ENCODE measurements at regions not wholly inside any gene's neighbourhood (a gene's known extent, or its start where the extent isn't known, plus 50 kb on each side); places are given as distances from the start of the nearest gene placed in this dataset.

DNA sequence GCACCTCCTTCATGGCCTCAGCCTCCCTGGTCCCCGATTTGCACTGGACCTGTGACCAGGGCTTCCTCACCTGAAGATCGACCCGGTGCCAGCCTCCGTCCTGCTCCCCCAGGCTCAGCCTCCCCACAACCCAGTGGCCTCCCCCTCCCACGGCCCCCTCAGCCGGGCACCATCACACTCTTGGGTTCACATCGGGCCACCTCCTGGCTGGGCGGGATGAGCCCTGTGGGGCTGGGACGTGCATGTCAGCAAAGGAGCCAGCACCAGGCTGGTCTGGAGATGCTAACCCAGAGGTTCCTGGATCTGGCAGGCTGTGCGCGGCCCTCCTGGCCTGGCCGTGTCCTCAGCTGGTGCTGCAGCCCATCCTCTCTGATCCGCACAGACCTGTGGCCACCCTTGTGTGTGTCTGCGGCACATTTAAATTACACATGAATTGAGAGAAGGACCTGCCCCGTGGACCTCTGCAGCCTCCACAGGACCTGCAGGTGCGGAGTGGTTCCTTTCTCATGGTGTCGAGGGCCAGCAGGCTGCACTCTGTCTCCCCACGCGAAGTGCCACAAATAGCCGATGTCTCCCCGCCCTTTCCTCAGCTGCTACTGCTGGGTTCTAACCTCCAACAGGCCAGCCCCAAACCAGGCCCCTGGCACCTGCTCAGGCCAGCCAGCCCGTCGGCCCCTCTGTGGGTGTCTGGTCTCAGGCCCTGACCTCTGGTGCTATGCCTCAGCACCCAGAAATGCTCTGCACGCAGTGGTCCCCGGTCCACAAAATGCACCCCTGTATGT, 237.5 kb downstream of the ERMARD start:
- no peak for DNase-seq (ENCODE audit: extremely low read depth, low read depth, low spot score)

DNA sequence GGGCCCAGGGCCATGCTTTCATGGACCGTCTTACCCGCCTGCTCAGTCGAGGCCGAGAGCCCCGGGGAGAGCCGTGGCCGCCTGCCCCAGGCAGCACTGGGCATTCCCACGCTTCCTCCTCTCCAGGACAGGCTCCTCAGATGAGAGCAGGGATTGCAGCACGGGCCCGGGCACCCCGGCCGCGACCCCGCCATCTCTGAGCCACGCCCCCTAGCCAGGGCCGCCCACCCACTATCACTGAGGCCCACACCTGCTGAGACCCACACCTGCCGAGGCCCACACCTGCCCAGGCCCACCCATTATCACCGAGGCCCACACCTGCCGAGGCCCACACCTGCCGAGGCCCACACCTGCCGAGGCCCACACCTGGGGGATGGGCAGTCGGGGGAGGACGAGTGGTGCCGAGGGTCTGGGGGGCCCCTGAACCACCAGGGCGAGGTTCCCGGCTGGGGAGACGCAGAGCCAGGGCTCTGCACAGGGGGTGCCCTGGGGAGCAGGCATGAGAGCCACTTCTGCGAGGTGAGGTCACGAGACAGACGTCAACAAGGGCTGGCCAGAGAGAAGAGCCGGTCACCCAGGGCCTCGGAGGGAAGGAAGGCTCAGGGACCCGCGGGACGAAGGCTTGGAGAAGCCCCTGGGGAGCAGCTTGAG, 235.6 kb downstream of the ERMARD start:
- DNase-seq (ENCODE audit: extremely low read depth, low read depth, low spot score): no peak

- DNase-seq (ENCODE audit: extremely low read depth, low read depth, low spot score): no peak
Observed at GRCh38 chr6:169986171-169986847, 234.9 kb downstream of the ERMARD start.

DNA sequence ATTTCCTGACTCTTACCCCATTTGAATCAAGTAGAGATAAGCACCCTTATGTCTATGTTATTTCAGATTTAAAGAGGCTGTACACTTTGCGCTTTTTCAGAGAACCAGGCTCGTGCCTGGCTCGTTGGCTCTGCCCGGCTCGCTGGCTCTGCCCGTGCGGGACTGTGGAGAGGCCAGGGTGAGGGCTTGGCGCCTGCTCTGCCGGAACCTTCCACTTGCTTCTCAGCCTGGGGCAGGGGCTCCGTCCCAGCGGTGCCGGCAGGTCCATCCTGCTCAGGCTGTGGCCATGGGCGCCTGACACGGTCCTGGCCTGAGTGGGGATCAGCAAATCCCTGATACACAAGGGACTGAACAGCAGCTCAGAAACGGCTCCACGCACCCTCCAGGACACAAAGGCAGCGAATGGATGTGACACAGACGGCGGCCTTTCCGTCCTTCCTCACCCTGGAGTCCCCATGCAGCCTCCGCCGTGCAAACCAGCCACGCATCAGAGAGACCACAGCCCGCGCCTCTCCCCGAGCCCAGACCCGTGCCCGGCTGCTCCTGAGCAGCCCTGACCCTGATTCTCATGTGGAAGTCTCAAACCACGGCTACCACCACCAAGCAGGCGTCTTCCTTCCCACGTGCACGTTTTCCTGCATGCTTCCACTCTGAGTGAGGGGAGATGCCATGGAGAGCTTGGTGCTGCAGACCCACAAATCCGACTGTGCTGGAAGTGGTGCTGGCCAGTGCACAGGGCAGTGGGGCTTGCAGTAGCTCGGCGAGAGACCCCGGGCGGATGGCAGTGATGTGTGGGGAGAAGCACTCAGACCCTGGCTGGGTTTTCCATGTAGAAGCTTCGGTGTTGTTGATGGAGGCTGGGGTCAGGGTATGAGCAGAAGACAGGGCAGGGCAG, 233.9 kb downstream of the ERMARD start:
- DNase-seq (ENCODE audit: extremely low read depth, low read depth, low spot score): no peak

DNA sequence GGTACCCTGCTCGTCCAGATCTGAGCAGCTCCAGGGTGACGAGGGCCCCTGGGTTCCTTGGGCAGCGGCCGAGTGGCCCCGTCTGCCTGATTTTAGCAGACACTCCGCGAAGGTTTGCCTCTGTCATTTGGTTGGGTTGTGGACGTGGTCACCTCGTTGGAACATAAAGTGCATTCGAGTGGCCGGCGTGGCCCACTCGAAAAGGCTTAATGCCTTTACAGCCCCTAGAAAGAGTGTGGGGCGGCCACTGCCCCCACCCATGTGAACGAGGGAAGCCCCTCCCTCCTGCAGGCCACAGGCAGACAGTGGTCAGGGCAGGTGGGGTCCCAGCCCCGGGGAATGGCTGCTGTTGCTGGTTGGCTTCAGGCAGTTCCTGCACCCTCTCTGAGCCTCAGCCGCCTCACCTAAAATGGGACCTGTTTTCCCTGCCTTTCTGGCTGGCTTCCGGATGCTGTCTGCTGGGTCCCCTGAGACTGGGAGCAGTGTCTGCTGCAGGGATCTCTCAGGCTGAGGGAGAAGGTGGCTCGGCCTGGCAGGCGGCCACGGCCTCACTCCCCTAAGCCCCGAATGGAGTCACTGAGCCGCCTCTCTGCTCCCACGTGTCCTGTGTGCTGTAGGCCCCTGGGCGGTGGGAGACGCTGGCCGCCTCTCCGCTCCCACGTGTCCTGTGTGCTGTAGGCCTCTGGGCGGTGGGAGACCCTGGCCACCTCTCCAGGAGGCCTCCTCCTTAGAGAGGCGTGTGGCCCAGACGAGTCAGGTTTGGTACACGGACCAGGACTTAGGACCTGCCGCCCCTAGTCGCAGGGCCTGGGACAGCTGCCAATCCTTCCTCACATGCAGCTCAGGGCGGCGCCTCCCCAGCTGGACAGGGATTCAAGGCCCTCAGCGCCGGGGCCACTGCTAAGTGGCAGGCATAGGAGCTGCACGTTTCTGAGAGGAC, 233.0 kb downstream of the ERMARD start:
- no peak for DNase-seq (ENCODE audit: extremely low read depth, low read depth, low spot score)

DNA sequence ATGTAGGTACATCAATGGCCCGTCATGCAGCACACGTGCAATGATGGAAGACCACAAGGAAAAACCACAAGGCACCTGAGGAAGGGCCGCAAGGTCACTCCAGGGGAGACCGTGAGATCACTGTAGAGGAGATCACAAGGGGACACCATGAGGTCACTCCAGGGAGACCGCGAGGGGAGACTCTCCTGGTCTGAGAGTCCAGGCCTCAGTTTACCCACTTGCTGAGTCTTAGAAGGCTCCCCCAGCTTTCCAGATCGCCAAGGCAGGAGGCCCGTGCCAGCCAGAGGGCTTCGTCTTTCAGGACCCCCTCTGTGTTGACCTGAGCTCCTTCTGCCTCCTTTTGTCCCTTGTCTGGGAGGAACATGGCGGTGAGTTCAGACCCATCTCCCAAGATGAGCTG, 232.2 kb downstream of the ERMARD start:
- no peak for DNase-seq (ENCODE audit: extremely low read depth, low read depth, low spot score)

DNA sequence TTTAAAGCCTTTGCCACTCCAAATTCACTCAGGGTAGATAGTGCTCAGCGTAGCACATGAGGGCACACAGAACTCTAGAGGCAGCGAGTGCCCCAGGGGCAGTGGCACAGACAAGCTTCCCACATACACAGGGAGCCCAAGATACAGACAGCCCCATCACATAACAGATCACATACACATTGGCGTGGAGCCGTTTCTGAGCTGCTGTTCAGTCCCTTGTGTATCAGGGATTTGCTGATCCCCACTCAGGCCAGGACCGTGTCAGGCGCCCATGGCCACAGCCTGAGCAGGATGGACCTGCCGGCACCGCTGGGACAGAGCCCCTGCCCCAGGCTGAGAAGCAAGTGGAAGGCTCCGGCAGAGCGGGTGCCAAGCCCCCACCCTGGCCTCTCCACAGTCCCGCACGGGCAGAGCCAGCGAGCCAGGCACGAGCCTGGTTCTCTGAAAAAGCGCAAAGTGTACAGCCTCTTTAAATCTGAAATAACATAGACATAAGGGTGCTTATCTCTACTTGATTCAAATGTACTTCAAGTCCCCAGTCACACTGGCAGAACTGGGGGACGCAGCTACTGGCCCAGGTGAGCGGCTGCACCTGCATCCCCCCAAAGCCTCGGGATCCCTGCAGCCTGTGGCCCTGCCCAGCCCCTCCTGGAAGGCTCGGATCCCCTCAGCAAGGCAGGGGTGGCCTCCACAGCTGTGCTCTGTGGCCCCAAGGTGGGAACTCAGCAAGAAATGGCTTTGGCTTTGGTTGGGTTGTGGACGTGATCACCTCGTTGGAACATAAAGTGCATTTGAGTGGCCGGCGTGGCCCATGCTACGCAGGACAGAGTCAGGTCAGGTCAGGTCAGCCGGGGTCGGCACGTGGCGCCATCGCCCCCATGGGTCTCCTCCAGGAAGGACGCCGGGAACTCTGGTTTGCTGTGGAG, 231.3 kb downstream of the ERMARD start:
- DNase-seq (ENCODE audit: extremely low read depth, low read depth, low spot score): no peak

GRCh38 chr6:169981969-169982368, 230.5 kb downstream of the ERMARD start:
- no peak for DNase-seq (ENCODE audit: extremely low read depth, low read depth, low spot score)

DNA sequence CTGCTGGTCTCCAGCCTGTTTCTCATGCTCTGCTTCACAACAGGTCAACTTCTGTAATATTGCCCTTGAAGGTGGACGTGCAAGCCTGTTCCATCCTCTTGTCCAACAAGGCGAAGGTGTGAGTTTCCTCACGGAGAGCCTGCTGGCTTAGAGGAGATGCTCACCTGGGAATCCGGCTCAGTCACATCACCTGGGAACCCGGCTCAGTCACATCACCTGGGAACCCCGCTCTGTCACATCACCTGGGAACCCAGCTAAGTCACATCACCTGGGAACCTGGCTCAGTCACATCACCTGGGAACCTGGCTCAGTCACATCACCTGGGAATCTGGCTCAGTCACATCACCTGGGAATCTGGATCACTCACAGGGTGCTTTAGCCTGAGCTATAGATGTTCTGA, 230.1 kb downstream of the ERMARD start:
- DNase-seq (ENCODE audit: extremely low read depth, low read depth, low spot score): no peak

- DNase-seq (ENCODE audit: extremely low read depth, low read depth, low spot score): no peak
Observed at GRCh38 chr6:169980826-169981450, 229.5 kb downstream of the ERMARD start.

DNA sequence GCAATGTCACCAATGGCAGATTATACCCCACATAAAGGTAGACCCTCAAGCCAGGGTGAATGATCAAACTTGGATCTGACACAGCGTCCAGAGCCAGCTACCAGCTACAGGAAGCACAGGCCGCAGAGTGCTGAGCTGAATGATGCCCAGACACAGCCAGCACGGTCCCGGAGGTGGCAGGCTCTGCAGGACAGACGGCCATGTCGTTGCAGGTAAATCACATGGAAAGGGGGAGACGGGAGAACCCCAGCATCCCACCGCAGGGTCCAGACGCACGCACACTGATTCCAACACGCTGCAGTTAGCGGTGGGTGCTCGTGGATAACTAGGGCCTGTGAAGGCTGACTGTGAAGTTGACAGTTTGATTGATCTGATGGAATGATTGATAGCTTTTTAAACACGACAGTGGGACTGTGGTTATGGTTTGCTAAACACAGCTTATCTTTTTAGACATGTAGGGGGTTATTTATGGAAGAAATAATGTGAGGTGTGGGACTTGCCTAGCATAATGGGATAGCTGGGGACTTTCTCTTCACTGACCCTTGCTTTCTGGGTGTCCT, 228.5 kb downstream of the ERMARD start:
- no peak for DNase-seq (ENCODE audit: extremely low read depth, low read depth, low spot score)

DNA sequence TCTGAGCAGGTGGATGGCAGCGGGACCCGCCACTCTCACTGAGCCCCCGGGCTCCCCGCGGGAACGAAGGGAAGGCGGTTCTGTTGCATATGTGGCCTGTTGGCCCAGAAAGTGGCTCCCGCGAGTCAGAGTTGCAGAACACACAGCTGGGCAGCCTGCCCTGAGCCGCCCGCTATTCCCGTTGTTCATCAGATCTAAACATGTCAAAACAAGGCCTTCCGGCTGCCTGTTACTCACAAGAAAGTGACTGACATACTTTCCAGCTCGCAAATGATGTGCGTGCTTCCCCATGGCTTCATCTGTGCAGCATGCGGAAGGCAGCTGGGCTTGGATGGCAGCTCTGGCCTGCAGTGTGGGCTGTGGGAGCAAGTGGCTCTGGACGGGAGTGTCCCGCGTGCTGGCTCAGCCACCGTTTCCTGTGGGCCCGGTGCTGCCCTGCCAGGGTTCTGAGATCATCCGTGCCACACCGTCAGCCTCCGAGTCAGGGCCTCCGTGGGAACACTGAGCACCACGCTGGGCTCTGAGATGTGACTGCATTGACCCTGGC, 227.3 kb downstream of the ERMARD start:
- no peak for DNase-seq (ENCODE audit: extremely low read depth, low read depth, low spot score)

DNA sequence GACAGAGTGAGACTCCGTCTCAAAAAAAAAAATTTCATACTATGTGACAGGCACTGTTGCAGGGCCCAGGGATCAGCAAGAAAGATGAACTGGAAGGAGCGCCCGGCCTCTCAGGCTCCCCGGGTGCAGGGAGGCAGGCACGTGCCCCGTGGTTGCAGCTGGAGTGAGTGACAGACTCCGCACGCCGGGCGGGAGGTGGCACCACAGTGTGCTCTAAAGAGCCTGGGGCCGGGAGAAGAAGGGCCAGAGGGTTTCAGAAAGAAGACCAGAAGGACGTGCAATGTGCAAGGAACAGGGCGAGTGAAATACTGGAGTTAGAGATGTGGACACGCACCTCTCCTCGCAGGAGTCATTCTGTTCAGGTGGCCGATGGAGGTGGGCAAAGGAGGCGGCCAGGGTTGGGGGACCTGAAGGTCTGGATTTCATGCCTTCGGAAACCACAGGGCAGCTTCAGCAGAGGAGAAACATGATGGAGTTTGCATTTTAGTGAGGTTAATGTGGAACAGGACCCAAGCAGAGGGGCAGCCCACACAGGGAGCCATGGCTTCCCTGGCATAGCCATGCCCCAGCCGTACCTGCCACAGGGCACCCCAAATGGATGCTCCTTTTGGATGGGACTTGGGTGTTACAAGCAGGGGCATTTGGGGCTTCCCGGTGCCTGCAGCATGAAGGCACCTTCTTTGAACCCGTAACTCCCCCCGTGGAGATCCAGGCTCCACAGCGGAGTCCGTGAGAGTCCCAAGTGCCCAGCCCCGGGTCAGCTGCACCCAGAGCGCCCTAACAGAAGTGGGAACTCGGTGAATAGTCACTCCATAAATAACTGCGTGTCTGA, 226.2 kb downstream of the ERMARD start:
- DNase-seq (ENCODE audit: extremely low read depth, low read depth, low spot score): no peak

GRCh38 chr6:169976301-169977081, 225.1 kb downstream of the ERMARD start:
- DNase-seq (ENCODE audit: extremely low read depth, low read depth, low spot score): no peak

DNA sequence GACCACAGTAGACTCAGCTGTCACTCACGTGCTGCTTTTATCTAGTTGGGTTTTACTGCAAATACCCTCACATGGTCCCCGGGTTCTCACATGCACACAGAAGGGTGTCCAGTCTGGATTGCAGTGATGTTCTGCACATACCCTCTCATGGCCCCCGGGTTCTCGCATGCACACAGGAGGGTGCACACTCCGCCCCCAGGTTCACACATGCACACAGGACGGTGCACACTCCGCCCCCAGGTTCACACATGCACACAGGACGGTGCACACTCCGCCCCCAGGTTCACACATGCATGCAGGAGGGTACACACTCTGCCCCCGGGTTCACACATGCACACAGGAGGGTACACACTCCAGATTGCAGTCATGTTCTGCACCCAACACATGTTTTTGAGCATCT, 224.3 kb downstream of the ERMARD start:
- no peak for DNase-seq (ENCODE audit: extremely low read depth, low read depth, low spot score)

DNA sequence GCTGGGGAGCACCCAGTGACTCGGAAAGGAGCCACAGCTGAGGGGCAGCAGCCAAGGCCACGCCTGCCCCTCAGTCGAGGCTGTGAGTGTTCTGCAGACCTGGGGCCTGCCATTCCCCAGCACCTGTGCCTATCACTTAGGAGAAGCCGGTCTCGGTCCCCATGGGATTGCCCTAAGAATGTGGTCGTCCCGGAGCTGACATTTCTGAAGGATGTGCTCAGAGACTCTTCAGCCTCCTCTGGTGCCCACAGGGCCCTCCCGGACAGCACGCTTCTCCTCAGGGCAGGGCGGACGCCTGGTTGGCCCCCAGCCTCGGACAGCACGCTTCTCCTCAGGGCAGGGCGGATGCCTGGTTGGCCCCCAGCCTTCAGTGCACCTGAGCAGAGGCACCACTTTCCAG, 223.9 kb downstream of the ERMARD start:
- no peak for DNase-seq (ENCODE audit: extremely low read depth, low read depth, low spot score)

Measured in glomerular endothelial cell (primary cell).